DND-41 (cell line): ENCODE measurements at regions not wholly inside any gene's neighbourhood (a gene's known extent, or its start where the extent isn't known, plus 50 kb on each side); places are given as distances from the start of the nearest gene placed in this dataset.

Experiments used
- CTCF ChIP-seq: IDR thresholded peaks from 2 replicates; pipeline ENCODE4 v1.5.1; 2012; ENCODE audit warnings: borderline replicate concordance, low read length, moderate library complexity, mild to moderate bottlenecking; ENCODE audit not compliant: poor library complexity, severe bottlenecking; ENCODE audit errors: extremely low read depth
- EZH2 ChIP-seq: IDR thresholded peaks from 3 replicates; pipeline ENCODE4 v1.6.1; 2012; ENCODE audit warnings: borderline replicate concordance, low read depth, mild to moderate bottlenecking, moderate library complexity, low read length, inconsistent platforms; ENCODE audit not compliant: severe bottlenecking

- TF ChIP-seq CTCF: no peak
- TF ChIP-seq EZH2: no peak
These were observed 292.1 kb downstream of the SPRY2 start for GRCh38 chr13:80048802-80049201.
